ENCODE measurements at regions not wholly inside any gene's neighbourhood (a gene's known extent, or its start where the extent isn't known, plus 50 kb on each side); places are given as distances from the start of the nearest gene placed in this dataset.
A peak's percentile ranks its signal among the peaks of the same experiment; 100 is the strongest.

DNA sequence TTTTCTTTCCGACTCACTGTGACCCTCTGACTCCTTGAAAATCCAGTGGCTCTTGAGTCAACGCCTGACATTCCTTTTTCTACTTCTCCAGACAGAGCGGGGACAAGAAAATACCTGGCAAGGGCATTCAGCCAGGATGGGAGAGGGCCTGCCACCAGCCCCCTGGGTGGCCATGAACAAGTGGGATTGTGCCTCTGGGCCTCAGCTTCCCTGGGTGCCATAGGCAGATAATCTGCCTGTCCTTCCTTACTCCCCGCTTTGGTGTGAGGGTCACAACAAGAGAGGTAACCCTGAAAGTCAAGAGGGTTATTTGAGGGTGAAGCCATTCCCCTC, 613.9 kb upstream of the CADM1 start:
- H3K36me3 ChIP-seq: no peaks in the 10 kb centered on the region
- TF ChIP-seq, protein P1, sequence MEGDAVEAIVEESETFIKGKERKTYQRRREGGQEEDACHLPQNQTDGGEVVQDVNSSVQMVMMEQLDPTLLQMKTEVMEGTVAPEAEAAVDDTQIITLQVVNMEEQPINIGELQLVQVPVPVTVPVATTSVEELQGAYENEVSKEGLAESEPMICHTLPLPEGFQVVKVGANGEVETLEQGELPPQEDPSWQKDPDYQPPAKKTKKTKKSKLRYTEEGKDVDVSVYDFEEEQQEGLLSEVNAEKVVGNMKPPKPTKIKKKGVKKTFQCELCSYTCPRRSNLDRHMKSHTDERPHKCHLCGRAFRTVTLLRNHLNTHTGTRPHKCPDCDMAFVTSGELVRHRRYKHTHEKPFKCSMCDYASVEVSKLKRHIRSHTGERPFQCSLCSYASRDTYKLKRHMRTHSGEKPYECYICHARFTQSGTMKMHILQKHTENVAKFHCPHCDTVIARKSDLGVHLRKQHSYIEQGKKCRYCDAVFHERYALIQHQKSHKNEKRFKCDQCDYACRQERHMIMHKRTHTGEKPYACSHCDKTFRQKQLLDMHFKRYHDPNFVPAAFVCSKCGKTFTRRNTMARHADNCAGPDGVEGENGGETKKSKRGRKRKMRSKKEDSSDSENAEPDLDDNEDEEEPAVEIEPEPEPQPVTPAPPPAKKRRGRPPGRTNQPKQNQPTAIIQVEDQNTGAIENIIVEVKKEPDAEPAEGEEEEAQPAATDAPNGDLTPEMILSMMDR (IDR thresholded peaks at IDR 0.05): no peak
- H3K4me1 ChIP-seq: no peaks in the 10 kb centered on the region
- no peak overlapping the region for H3K27ac ChIP-seq
- peaks cover 0 to 9% of the 10 kb centered on the region in 2 donors for H3K9me3 ChIP-seq
- H3K27me3 ChIP-seq: no peaks in the 10 kb centered on the region
- intact Hi-C loops (cut with DNase I): no loop called here
- DNase-seq (peak in 1 of 4 donors; percentile 15), ATAC-seq (no peak)
- no peak overlapping the region for H3K4me3 ChIP-seq

DNA sequence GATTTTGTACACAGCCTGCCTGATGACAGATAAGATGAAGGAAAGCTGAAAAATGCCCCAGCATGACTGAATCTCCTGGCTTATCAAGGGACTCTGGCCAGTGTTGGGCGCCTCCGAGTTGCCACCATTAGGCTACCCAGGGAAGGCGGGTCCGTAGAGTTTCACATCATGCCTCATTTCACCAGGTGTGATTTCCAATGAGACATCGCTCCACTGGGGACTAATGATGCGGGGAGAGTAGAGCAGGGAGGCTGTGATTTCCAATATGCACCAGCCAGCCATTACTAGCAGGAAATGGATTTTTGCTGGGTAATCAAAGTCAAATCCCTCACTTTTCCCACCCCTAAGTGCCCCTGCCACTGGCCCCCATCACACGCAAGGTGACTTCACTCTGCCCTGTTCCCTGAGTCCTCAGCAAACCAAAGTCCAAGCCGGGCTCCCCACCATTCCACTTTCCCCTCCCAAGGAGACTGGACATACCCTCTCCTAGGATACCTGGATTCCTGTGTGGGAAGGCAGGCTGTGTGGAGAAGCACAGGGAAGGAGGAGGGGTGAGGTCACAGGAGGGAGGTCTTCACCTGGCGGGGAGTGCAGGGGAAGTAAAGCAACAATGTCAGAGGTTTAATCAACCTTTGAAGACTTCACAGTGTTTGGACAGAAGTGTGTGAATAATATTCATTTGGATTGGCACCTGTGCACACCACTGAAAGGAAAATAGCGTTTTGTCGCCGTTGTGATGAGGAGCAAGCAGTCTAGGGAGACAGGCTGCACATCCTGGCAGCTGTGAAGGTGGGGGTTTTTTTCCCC, 613.3 kb upstream of the CADM1 start:
- Histone ChIP-seq H3K4me3 (no peak overlapping the region), H3K36me3 (no peaks in the 10 kb centered on the region), H3K27ac (no peak overlapping the region), H3K9me3 (peaks cover 0 to 13% of the 10 kb centered on the region in 2 donors), H3K27me3 (no peaks in the 10 kb centered on the region), H3K4me1 (no peaks in the 10 kb centered on the region)
- ATAC-seq: no peak
- TF ChIP-seq, protein P1 (IDR thresholded peaks at IDR 0.05): no peak
- DNase-seq: no peak
- intact Hi-C loops (cut with DNase I): no loop called here

DNA sequence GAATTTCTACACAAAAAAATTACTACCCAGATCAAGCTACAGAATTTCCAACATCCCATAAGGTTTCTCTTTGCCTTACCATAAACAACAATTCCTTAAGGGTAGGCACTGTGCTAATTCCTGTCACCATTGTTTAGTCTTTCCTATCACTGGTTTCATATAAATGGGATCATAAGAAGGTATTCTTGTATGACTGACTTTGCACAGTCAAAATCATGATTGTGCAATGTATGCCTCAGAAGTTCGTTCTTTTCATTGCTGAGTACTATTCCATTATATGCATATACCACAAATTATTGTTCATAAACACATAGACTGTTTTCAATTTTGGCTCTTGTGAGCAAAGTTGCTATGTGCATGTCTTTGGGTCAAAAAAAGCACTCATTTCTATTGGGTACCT, 611.6 kb upstream of the CADM1 start:
- H3K36me3 ChIP-seq: no peaks in the 10 kb centered on the region
- H3K27ac ChIP-seq: no peak overlapping the region
- no peaks in the 10 kb centered on the region for H3K27me3 ChIP-seq
- H3K4me1 ChIP-seq: no peaks in the 10 kb centered on the region
- no peak overlapping the region for H3K4me3 ChIP-seq
- H3K9me3 ChIP-seq: peaks cover 0 to 13% of the 10 kb centered on the region in 2 donors
- DNase-seq (no peak), ATAC-seq (no peak)
- TF ChIP-seq, protein P1 (IDR thresholded peaks at IDR 0.05): no peak
- intact Hi-C loops (cut with DNase I): no loop called here

DNA sequence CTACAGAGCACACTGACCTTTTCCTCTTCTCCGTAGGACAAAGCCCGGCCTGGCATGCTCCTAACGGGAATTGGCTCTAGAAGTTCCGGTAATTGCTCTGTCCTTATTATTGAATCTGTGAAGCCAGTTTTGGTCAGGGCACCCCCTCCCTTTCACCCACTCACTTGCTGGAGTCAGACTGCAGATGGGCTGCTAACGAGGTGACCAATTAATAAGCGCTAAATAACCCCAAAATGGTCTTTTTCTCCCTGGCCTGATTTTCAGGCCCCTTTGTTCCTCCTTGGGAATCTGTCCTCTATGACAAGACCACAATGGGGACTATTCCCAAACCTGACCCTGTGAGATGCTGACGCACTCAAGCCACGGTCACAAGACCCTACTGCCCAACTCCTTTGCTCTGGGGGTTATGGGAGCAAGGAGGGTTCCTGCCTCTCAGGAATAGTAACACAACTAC, 610.0 kb upstream of the CADM1 start:
- H3K36me3 ChIP-seq: no peaks in the 10 kb centered on the region
- no peaks in the 10 kb centered on the region for H3K4me1 ChIP-seq
- TF ChIP-seq, protein P1 (IDR thresholded peaks at IDR 0.05): no peak
- intact Hi-C loops (cut with DNase I): no loop called here
- H3K27me3 ChIP-seq: no peaks in the 10 kb centered on the region
- peaks cover 0 to 13% of the 10 kb centered on the region in 2 donors for H3K9me3 ChIP-seq
- DNase-seq: no peak
- no peak for ATAC-seq
- H3K4me3 ChIP-seq: no peak overlapping the region
- H3K27ac ChIP-seq: no peak overlapping the region

DNA sequence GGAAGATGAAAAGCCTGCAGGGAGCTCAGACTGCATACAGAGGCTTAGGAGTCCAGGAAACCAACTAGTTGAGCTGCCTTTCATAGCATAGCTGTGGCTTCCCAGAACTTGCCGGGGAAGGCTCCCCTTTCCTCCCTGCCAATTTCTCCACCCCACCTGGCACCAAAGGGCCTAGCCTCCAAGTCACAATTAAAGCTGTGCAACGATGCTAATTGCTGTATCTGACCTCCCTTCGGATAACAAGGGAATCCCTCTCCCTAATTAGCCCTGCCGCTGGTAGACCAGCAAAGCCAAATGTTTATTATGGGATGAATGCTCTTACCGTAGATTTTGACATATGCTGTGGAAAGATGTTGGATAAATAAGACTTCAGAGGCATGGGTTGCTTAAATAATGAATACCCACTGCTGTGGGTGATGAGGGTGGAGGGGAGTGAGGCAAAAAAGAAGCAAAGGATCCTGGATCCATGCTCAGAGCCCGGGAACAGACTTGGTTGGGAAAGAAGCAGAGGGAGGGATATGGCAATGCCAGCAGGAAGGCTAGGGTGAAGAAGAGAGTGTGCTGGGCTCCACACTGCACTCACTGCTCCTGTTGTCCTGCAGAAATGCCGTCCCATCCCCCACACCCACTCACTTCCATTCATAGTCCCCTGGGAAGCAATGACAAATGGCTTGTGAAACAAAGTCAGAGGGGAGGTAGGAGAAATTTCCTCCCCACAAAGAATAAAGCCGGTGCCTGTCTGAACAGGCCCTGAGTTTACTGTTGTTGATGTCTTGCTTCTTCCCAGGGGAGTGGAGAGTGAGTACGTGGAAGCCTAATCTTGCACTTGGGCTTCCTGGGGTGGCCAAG, 608.1 kb upstream of the CADM1 start:
- DNase-seq (no peak), ATAC-seq (no peak)
- intact Hi-C loops (cut with DNase I): no loop called here
- Histone ChIP-seq H3K4me3 (no peak overlapping the region), H3K36me3 (no peaks in the 10 kb centered on the region), H3K27me3 (no peaks in the 10 kb centered on the region), H3K4me1 (no peaks in the 10 kb centered on the region), H3K9me3 (peaks cover 0 to 13% of the 10 kb centered on the region in 2 donors), H3K27ac (no peak overlapping the region)
- TF ChIP-seq, protein P1 (IDR thresholded peaks at IDR 0.05): no peak
